Activated naive CD4-positive, alpha-beta T cell treated with anti-CD3 and anti-CD28 coated beads, Interleukin-2, amount 10 ng/mL, durations not matched to agents 7 days and 5 days (primary cell): ENCODE measurements at regions not wholly inside any gene's neighbourhood (a gene's known extent, or its start where the extent isn't known, plus 50 kb on each side); places are given as distances from the start of the nearest gene placed in this dataset.
"Not testable (repeated sequence)": the region's sequence is repeated elsewhere in the genome, so short reads cannot be mapped to it uniquely, and the experiment has no call there.

Source experiments
- CTCF ChIA-PET: fragments of 350-600 bp; sonication (Branson Sonifier 250); formaldehyde crosslinking; loops from one replicate; lab custom pipeline; 2021; ENCODE audit warnings: antibody characterized with exemption; lab: Charles Lee
- DNase-seq: peaks from one replicate; pipeline ENCODE4 v3.0.0-alpha.2; 2020
- H3K27ac Mint-ChIP-seq: one replicate; pipeline ENCODE4 v1.8.0; 2021; ENCODE audit warnings: mild to moderate bottlenecking, moderate library complexity, mixed read lengths
- H3K27me3 Mint-ChIP-seq: one replicate; pipeline ENCODE4 v1.8.0; 2021; ENCODE audit warnings: mild to moderate bottlenecking, mixed read lengths
- H3K36me3 Mint-ChIP-seq: one replicate; pipeline ENCODE4 v1.8.0; 2021; ENCODE audit warnings: mixed read lengths
- H3K4me1 Mint-ChIP-seq: one replicate; pipeline ENCODE4 v1.8.0; 2021; ENCODE audit warnings: mixed read lengths
- H3K4me3 Mint-ChIP-seq: one replicate; pipeline ENCODE4 v1.8.0; 2021; ENCODE audit warnings: mild to moderate bottlenecking, moderate library complexity, mixed read lengths
- H3K9me3 Mint-ChIP-seq: one replicate; pipeline ENCODE4 v1.8.0; 2021; ENCODE audit warnings: mixed read lengths

GRCh38 chr14:38003746-38004609 lies 203.7 kb upstream of the SSTR1 start:
- no peak overlapping the region for H3K27ac Mint-ChIP-seq

GRCh38 chr14:38004610-38004879 lies 203.2 kb upstream of the SSTR1 start:
- CTCF ChIA-PET = no interaction called here
- no peak overlapping the region for H3K27ac Mint-ChIP-seq
- no peaks in the 10 kb centered on the region for H3K27me3 Mint-ChIP-seq
- H3K4me3 Mint-ChIP-seq = no peak overlapping the region
- H3K36me3 Mint-ChIP-seq = no peaks in the 10 kb centered on the region
- no peaks in the 10 kb centered on the region for H3K4me1 Mint-ChIP-seq
- DNase-seq = no peak
- H3K9me3 Mint-ChIP-seq = no peaks in the 10 kb centered on the region

More at GRCh38 chr14:38003746-38004609, 203.7 kb upstream of the SSTR1 start:
- no peak overlapping the region for H3K4me3 Mint-ChIP-seq
- no peaks in the 10 kb centered on the region for H3K27me3 Mint-ChIP-seq
- no peaks in the 10 kb centered on the region for H3K4me1 Mint-ChIP-seq
- no peaks in the 10 kb centered on the region for H3K9me3 Mint-ChIP-seq
- no peak for DNase-seq
- CTCF ChIA-PET = no interaction called here
- no peaks in the 10 kb centered on the region for H3K36me3 Mint-ChIP-seq

- H3K9me3 Mint-ChIP-seq = peaks cover 17% of the 10 kb centered on the region
- DNase-seq, H3K4me1 Mint-ChIP-seq, H3K4me3 Mint-ChIP-seq, CTCF ChIA-PET, H3K36me3 Mint-ChIP-seq, H3K27ac Mint-ChIP-seq, H3K27me3 Mint-ChIP-seq: not testable (repeated sequence)
Measured at GRCh38 chr14:38011156-38011555, 196.5 kb upstream of the SSTR1 start.

DNA sequence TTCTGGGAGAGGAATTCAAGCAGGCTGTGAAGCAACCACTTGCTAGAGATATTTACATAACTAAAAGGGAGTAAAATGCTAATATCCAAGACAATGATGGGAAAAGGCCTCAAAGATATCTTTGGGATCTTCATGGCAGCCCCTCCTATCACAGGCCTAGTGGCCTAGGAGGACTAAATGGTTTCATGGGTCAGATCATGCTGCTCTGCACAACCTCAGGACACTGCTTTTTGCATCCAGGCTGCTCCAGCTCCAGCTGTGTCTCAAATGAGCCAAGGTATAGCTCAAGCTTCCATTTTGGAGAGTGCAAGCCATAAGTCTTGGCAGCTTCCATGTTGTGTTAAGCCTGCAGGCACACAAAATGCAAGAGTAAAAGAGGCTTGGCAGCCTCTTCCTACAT lies 195.6 kb upstream of the SSTR1 start:
- no peaks in the 10 kb centered on the region for H3K4me1 Mint-ChIP-seq
- no peaks in the 10 kb centered on the region for H3K27me3 Mint-ChIP-seq
- no peak overlapping the region for H3K27ac Mint-ChIP-seq
- CTCF ChIA-PET = no interaction called here
- H3K36me3 Mint-ChIP-seq = no peaks in the 10 kb centered on the region
- DNase-seq = no peak
- no peak overlapping the region for H3K4me3 Mint-ChIP-seq
- peaks cover 17% of the 10 kb centered on the region for H3K9me3 Mint-ChIP-seq

- no peak overlapping the region for H3K4me3 Mint-ChIP-seq
- no peaks in the 10 kb centered on the region for H3K4me1 Mint-ChIP-seq
- H3K27me3 Mint-ChIP-seq = no peaks in the 10 kb centered on the region
- CTCF ChIA-PET = interaction anchor here (0.8 kb wide), 1 partner anchor 32 kb away, joined by 3 read pairs; no protein-coding TSS in a partner anchor
- H3K9me3 Mint-ChIP-seq = peaks cover 11% of the 10 kb centered on the region
- H3K27ac Mint-ChIP-seq = no peak overlapping the region
- no peaks in the 10 kb centered on the region for H3K36me3 Mint-ChIP-seq
- DNase-seq = no peak
Measured at GRCh38 chr14:38016497-38016896, 191.2 kb upstream of the SSTR1 start.

- Mint-ChIP-seq H3K36me3 (no peaks in the 10 kb centered on the region), H3K27me3 (peaks cover 4% of the 10 kb centered on the region), H3K4me1 (no peaks in the 10 kb centered on the region), H3K9me3 (peaks cover 14% of the 10 kb centered on the region), H3K27ac (no peak overlapping the region), H3K4me3 (no peak overlapping the region)
- DNase-seq = no peak
- CTCF ChIA-PET = no interaction called here
Measured at GRCh38 chr14:38021861-38022260, 185.8 kb upstream of the SSTR1 start.

- Mint-ChIP-seq H3K27ac (no peak overlapping the region), H3K4me3 (no peak overlapping the region), H3K36me3 (no peaks in the 10 kb centered on the region), H3K27me3 (peaks cover 4% of the 10 kb centered on the region), H3K9me3 (peaks cover 14% of the 10 kb centered on the region), H3K4me1 (no peaks in the 10 kb centered on the region)
- DNase-seq = no peak
- CTCF ChIA-PET = interaction anchor here (0.5 kb wide), 1 partner anchor 1861 kb away, joined by 6 read pairs; no protein-coding TSS in a partner anchor
Measured at GRCh38 chr14:38022775-38023174, 184.9 kb upstream of the SSTR1 start.

GRCh38 chr14:38038171-38038570 lies 169.5 kb upstream of the SSTR1 start:
- peaks cover 9% of the 10 kb centered on the region for H3K4me1 Mint-ChIP-seq
- CTCF ChIA-PET = no interaction called here
- no peak overlapping the region for H3K27ac Mint-ChIP-seq
- no peak overlapping the region for H3K4me3 Mint-ChIP-seq
- H3K9me3 Mint-ChIP-seq = peaks cover 3% of the 10 kb centered on the region
- no peaks in the 10 kb centered on the region for H3K36me3 Mint-ChIP-seq
- no peak for DNase-seq
- no peaks in the 10 kb centered on the region for H3K27me3 Mint-ChIP-seq

- Mint-ChIP-seq H3K27ac (no peak overlapping the region), H3K9me3 (peaks cover 2% of the 10 kb centered on the region), H3K4me1 (peaks cover 9% of the 10 kb centered on the region), H3K36me3 (no peaks in the 10 kb centered on the region), H3K4me3 (no peak overlapping the region), H3K27me3 (no peaks in the 10 kb centered on the region)
- DNase-seq = no peak
- CTCF ChIA-PET = no interaction called here
Measured at GRCh38 chr14:38038986-38039385, 168.7 kb upstream of the SSTR1 start.

GRCh38 chr14:38039496-38039895 lies 168.2 kb upstream of the SSTR1 start:
- Mint-ChIP-seq H3K27ac (no peak overlapping the region), H3K9me3 (peaks cover 1% of the 10 kb centered on the region), H3K27me3 (no peaks in the 10 kb centered on the region), H3K4me3 (no peak overlapping the region), H3K4me1 (peaks cover 8% of the 10 kb centered on the region), H3K36me3 (no peaks in the 10 kb centered on the region)
- CTCF ChIA-PET = no interaction called here
- no peak for DNase-seq

GRCh38 chr14:38040411-38040810 lies 167.3 kb upstream of the SSTR1 start:
- H3K4me3 Mint-ChIP-seq = no peak overlapping the region
- H3K36me3 Mint-ChIP-seq = no peaks in the 10 kb centered on the region
- no peak overlapping the region for H3K27ac Mint-ChIP-seq

DNA sequence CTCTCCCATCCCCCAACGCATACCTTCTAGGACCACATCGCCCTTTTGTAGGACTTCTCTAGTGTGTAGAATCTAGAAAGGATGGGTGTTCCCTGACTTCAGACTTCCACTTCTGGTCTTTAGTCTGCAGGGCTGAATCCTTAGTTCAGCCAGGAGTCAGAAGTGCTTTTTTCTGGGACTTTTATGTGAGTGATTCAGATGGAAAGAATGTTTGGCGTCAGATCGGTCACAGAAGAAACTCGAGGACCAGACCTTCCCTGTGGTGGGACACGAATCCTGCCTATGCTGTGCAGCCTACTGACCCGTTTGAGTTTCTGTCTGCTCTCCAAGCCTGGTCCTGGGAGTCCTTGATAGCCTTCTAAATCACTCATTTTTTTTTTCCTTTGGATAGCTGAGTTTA lies 165.4 kb upstream of the SSTR1 start:
- Mint-ChIP-seq H3K9me3 (no peaks in the 10 kb centered on the region), H3K36me3 (no peaks in the 10 kb centered on the region), H3K27ac (no peak overlapping the region), H3K4me3 (no peak overlapping the region), H3K27me3 (no peaks in the 10 kb centered on the region), H3K4me1 (no peaks in the 10 kb centered on the region)
- CTCF ChIA-PET = no interaction called here
- DNase-seq = no peak

More at GRCh38 chr14:38040411-38040810, 167.3 kb upstream of the SSTR1 start:
- H3K27me3 Mint-ChIP-seq = no peaks in the 10 kb centered on the region
- CTCF ChIA-PET = no interaction called here
- no peaks in the 10 kb centered on the region for H3K4me1 Mint-ChIP-seq
- no peak for DNase-seq
- no peaks in the 10 kb centered on the region for H3K9me3 Mint-ChIP-seq

- no peaks in the 10 kb centered on the region for H3K36me3 Mint-ChIP-seq
- no peaks in the 10 kb centered on the region for H3K4me1 Mint-ChIP-seq
- no peak overlapping the region for H3K27ac Mint-ChIP-seq
Measured at GRCh38 chr14:38044710-38045109, 163.0 kb upstream of the SSTR1 start.

GRCh38 chr14:38045461-38045860 lies 162.2 kb upstream of the SSTR1 start:
- Mint-ChIP-seq H3K36me3 (no peaks in the 10 kb centered on the region), H3K27ac (no peak overlapping the region), H3K4me3 (no peak overlapping the region), H3K4me1 (no peaks in the 10 kb centered on the region), H3K9me3 (peaks cover 3% of the 10 kb centered on the region), H3K27me3 (no peaks in the 10 kb centered on the region)
- DNase-seq = no peak
- CTCF ChIA-PET = no interaction called here

More at GRCh38 chr14:38044710-38045109, 163.0 kb upstream of the SSTR1 start:
- no peaks in the 10 kb centered on the region for H3K27me3 Mint-ChIP-seq
- H3K9me3 Mint-ChIP-seq = peaks cover 3% of the 10 kb centered on the region
- H3K4me3 Mint-ChIP-seq = no peak overlapping the region
- CTCF ChIA-PET = no interaction called here
- no peak for DNase-seq

DNA sequence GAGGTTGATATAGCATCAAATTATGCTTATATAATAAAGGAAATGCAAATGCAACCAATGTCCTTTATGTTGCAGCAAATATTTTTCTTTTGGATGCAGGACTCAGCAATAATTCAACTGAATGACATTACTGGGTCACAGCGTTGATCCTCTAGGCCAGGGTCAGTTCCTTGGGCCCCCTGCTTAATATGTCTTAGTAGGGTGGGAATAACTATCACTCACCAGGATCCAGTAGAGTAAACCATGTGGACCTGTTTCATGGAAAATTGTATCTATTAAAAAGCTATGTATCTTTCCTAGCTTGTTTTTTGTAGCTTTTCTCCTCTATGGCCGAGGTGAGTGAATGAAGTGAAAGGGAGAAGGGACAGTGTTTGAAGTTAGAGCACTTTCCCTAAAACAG lies 161.5 kb upstream of the SSTR1 start:
- H3K36me3 Mint-ChIP-seq = no peaks in the 10 kb centered on the region
- peaks cover 4% of the 10 kb centered on the region for H3K9me3 Mint-ChIP-seq
- H3K27me3 Mint-ChIP-seq = no peaks in the 10 kb centered on the region
- CTCF ChIA-PET = no interaction called here
- no peak overlapping the region for H3K4me3 Mint-ChIP-seq
- H3K27ac Mint-ChIP-seq = no peak overlapping the region
- no peaks in the 10 kb centered on the region for H3K4me1 Mint-ChIP-seq
- DNase-seq = no peak
